Mammary epithelial cell (primary cell): ENCODE measurements at regions not wholly inside any gene's neighbourhood (a gene's known extent, or its start where the extent isn't known, plus 50 kb on each side); places are given as distances from the start of the nearest gene placed in this dataset.

Experiments
- EZH2 ChIP-seq: IDR thresholded peaks from 2 replicates; pipeline ENCODE4 v1.6.1; 2012; ENCODE audit warnings: low read length, inconsistent platforms, borderline replicate concordance
- TF ChIP-seq, protein P1 (sequence below), 2 donors: IDR thresholded peaks in 1 of 2; conservative IDR thresholded peaks in 1 of 2; 2 replicates each; pipeline ENCODE4 v1.5.1; 2011 to 2012; ENCODE audit warnings: inconsistent platforms in 2 of 2, low read length in 2 of 2, mild to moderate bottlenecking in 2 of 2, control low read depth in 1 of 2, low read depth in 1 of 2; ENCODE audit not compliant: insufficient read depth in 1 of 2; ENCODE audit errors: extremely low read depth in 1 of 2

DNA sequence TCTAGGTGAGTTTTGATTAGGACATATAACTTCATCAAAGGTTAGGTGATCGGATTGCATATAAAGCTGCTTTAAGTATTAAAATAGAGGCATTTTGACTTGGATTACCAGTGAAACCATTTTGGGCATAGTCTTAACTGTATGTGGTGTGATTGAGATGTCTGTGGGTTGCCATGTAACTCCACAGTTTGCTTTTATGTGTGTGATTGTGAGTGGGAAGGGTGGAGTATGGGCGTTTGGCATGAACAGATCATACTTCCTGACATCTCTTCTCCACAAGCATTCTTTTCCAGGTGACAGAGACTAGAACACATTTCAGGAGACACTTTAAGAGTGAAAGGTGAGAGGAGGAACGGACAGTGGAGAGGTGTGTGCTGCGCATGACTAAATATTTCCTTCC lies 136.1 kb downstream of the CEP135 start:
- TF ChIP-seq, protein P1, sequence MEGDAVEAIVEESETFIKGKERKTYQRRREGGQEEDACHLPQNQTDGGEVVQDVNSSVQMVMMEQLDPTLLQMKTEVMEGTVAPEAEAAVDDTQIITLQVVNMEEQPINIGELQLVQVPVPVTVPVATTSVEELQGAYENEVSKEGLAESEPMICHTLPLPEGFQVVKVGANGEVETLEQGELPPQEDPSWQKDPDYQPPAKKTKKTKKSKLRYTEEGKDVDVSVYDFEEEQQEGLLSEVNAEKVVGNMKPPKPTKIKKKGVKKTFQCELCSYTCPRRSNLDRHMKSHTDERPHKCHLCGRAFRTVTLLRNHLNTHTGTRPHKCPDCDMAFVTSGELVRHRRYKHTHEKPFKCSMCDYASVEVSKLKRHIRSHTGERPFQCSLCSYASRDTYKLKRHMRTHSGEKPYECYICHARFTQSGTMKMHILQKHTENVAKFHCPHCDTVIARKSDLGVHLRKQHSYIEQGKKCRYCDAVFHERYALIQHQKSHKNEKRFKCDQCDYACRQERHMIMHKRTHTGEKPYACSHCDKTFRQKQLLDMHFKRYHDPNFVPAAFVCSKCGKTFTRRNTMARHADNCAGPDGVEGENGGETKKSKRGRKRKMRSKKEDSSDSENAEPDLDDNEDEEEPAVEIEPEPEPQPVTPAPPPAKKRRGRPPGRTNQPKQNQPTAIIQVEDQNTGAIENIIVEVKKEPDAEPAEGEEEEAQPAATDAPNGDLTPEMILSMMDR (conservative IDR thresholded peaks at IDR 0.05 in 1 of 2, IDR thresholded peaks at IDR 0.05 in 1 of 2; ENCODE audit: extremely low read depth in 1 of 2, insufficient read depth in 1 of 2, low read depth in 1 of 2, low read length in 2 of 2): no peak
- no peak for TF ChIP-seq EZH2
